ENCODE measurements at regions not wholly inside any gene's neighbourhood (a gene's known extent, or its start where the extent isn't known, plus 50 kb on each side); places are given as distances from the start of the nearest gene placed in this dataset.

- intact Hi-C loops (cut with DNase I), result no loop called here
- DNase-seq (ENCODE audit: low spot score) (no peak), ATAC-seq (no peak)
Measured at GRCh38 chr2:30310371-30310770, 79.0 kb downstream of the LBH start.

- ATAC-seq, result no peak
- intact Hi-C loops (cut with DNase I), result no loop called here
- no peak for DNase-seq (ENCODE audit: low spot score)
Measured at GRCh38 chr2:30310955-30311354, 79.6 kb downstream of the LBH start.

GRCh38 chr2:30311711-30312110, 80.4 kb downstream of the LBH start:
- intact Hi-C loops (cut with DNase I), result no loop called here

GRCh38 chr2:30312916-30313315, 81.6 kb downstream of the LBH start:
- no peak for ATAC-seq
- intact Hi-C loops (cut with DNase I), result no loop called here

More at GRCh38 chr2:30311711-30312110, 80.4 kb downstream of the LBH start:
- ATAC-seq (no peak), DNase-seq (ENCODE audit: low spot score) (no peak)

GRCh38 chr2:30314981-30315380, 83.6 kb downstream of the LBH start:
- ATAC-seq, result no peak
- intact Hi-C loops (cut with DNase I), result no loop called here
- no peak for DNase-seq (ENCODE audit: low spot score)

More at GRCh38 chr2:30312916-30313315, 81.6 kb downstream of the LBH start:
- no peak for DNase-seq (ENCODE audit: low spot score)

- no peak for DNase-seq (ENCODE audit: low spot score)
- intact Hi-C loops (cut with DNase I), result no loop called here
- ATAC-seq, result no peak
Measured at GRCh38 chr2:30315391-30316063, 84.2 kb downstream of the LBH start.

GRCh38 chr2:30316408-30316807, 85.1 kb downstream of the LBH start:
- DNase-seq (ENCODE audit: low spot score) (no peak), ATAC-seq (no peak)
- intact Hi-C loops (cut with DNase I), result no loop called here

GRCh38 chr2:30318987-30319782, 87.9 kb downstream of the LBH start:
- DNase-seq (ENCODE audit: low spot score) (no peak), ATAC-seq (no peak)
- intact Hi-C loops (cut with DNase I), result no loop called here

- no peak for ATAC-seq
- DNase-seq (ENCODE audit: low spot score), result no peak
- intact Hi-C loops (cut with DNase I), result no loop called here
Measured at GRCh38 chr2:30321466-30321865, 90.1 kb downstream of the LBH start.

- DNase-seq (ENCODE audit: low spot score), result no peak
- intact Hi-C loops (cut with DNase I), result no loop called here
- ATAC-seq, result no peak
Measured at GRCh38 chr2:30323499-30323898, 92.2 kb downstream of the LBH start.

- DNase-seq (ENCODE audit: low spot score), result no peak
- intact Hi-C loops (cut with DNase I), result no loop called here
- ATAC-seq, result no peak
Measured at GRCh38 chr2:30324245-30324908, 93.0 kb downstream of the LBH start.

GRCh38 chr2:30325600-30326328, 94.4 kb downstream of the LBH start:
- ATAC-seq (no peak), DNase-seq (ENCODE audit: low spot score) (no peak)
- intact Hi-C loops (cut with DNase I), result no loop called here

GRCh38 chr2:30326497-30326896, 95.2 kb downstream of the LBH start:
- intact Hi-C loops (cut with DNase I), result no loop called here
- ATAC-seq (peak; percentile 17), DNase-seq (ENCODE audit: low spot score) (no peak)

- ATAC-seq, result no peak
Measured at GRCh38 chr2:30331038-30331437, 99.7 kb downstream of the LBH start.

GRCh38 chr2:30331869-30332268, 100.5 kb downstream of the LBH start:
- DNase-seq (ENCODE audit: low spot score), result no peak
- no peak for ATAC-seq
- intact Hi-C loops (cut with DNase I), result no loop called here

More at GRCh38 chr2:30331038-30331437, 99.7 kb downstream of the LBH start:
- DNase-seq (ENCODE audit: low spot score), result no peak
- intact Hi-C loops (cut with DNase I), result no loop called here

- ATAC-seq (no peak), DNase-seq (ENCODE audit: low spot score) (no peak)
- intact Hi-C loops (cut with DNase I), result no loop called here
Measured at GRCh38 chr2:30332791-30333453, 101.6 kb downstream of the LBH start.

- ATAC-seq (no peak), DNase-seq (ENCODE audit: low spot score) (no peak)
- intact Hi-C loops (cut with DNase I), result no loop called here
Measured at GRCh38 chr2:30334762-30335363, 103.5 kb downstream of the LBH start.

GRCh38 chr2:30336084-30336483, 104.8 kb downstream of the LBH start:
- ATAC-seq, result no peak
- intact Hi-C loops (cut with DNase I), result no loop called here

More at GRCh38 chr2:30336084-30336483, 104.8 kb downstream of the LBH start:
- no peak for DNase-seq (ENCODE audit: low spot score)
